Adipocyte (in vitro differentiated cells): ENCODE measurements at regions not wholly inside any gene's neighbourhood (a gene's known extent, or its start where the extent isn't known, plus 50 kb on each side); places are given as distances from the start of the nearest gene placed in this dataset.
"Not testable (repeated sequence)": the region's sequence is repeated elsewhere in the genome, so short reads cannot be mapped to it uniquely, and the experiment has no call there.

Experiments used
- DNase-seq: peaks from one replicate; pipeline ENCODE4 v3.0.0-alpha.2; 2015; ENCODE audit warnings: low read depth
- H3K27me3 ChIP-seq: replicated peaks from 2 replicates; pipeline ENCODE4 v1.7.0; 2013; ENCODE audit warnings: mild to moderate bottlenecking, low read length, moderate library complexity; ENCODE audit not compliant: control insufficient read depth, insufficient read depth
- H3K36me3 ChIP-seq: 2 replicates; pipeline ENCODE4 v1.7.0; 2013; ENCODE audit warnings: low read length, mild to moderate bottlenecking, moderate library complexity; ENCODE audit not compliant: control insufficient read depth, insufficient read depth, severe bottlenecking
- H3K4me1 ChIP-seq: 2 replicates; pipeline ENCODE4 v1.7.0; 2013; ENCODE audit warnings: mild to moderate bottlenecking, low read length, moderate library complexity; ENCODE audit not compliant: control insufficient read depth, insufficient read depth
- H3K4me3 ChIP-seq: 2 replicates; pipeline ENCODE4 v1.7.0; 2013; ENCODE audit warnings: mild to moderate bottlenecking, low read length, moderate library complexity
- H3K9ac ChIP-seq: 2 replicates; pipeline ENCODE4 v1.7.0; 2013; ENCODE audit warnings: mild to moderate bottlenecking, low read length, moderate library complexity
- H3K9me3 ChIP-seq: 2 replicates; pipeline ENCODE4 v1.7.0; 2013; ENCODE audit warnings: mild to moderate bottlenecking, low read length, moderate library complexity; ENCODE audit not compliant: control insufficient read depth

DNA sequence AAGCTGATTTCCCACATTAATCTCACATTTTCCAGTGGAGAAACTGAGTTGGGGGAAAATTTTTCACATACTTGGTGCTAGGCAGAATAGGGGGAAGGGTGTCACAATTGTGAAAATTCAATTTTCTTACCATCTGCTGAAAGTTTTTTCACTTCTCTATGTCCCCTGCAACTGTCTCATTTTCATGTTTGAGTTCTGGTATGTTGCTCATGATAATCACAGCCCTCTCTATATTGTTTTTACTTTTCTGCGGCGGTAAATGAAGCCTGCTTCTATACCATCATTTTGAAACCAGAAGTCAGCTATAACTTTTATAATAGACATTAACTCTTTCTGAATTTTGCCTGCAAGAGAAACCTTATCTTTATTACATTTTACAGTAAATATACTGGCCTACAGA is 1664.5 kb downstream of the EFNA5 start:
- Histone ChIP-seq H3K36me3 (no peaks in the 10 kb centered on the region), H3K4me3 (no peak overlapping the region), H3K9me3 (no peaks in the 10 kb centered on the region), H3K27me3 (no peaks in the 10 kb centered on the region), H3K9ac (no peak overlapping the region), H3K4me1 (no peaks in the 10 kb centered on the region)
- no peak for DNase-seq

DNA sequence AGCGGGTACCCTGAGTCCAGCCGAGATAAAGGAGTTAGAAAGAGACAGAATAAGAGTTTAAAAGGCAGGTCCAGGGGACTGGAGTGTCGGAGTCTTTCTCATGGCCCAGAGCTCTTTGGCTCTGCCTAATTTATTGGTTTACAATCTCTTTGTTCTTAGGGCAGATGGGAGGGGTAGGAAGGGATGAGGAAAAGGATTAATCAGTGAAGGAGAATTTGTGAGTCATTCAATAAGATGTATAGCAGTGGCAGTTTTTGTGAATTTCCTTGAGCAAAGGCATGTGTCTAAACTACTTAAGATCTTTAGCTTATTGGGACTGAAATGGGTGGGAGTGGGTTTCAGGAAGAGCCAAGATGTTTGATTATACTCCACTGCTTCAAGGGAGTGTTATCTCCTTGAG is 1671.7 kb downstream of the EFNA5 start:
- H3K4me3 ChIP-seq, H3K9me3 ChIP-seq, H3K27me3 ChIP-seq, DNase-seq, H3K9ac ChIP-seq, H3K4me1 ChIP-seq, H3K36me3 ChIP-seq: not testable (repeated sequence)

DNA sequence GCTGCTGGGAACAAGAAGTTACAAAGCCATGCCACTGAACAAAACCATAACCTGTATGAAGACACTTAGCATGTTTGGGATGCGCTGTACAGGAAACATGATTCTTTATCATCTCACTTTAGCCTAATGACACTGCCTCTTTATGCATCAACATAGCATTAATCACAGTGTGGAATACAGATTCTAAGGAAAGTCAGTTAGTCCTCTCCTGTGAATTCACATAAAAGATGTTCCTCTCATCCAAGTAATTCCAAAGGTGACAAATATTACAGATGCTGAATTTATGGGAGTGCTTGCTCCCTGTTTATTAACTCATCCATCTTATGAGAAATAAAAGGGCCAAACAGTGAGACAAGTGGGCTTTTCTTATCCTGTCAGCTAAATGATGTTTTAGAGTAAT is 1677.7 kb downstream of the EFNA5 start:
- H3K36me3 ChIP-seq, result no peaks in the 10 kb centered on the region
- no peaks in the 10 kb centered on the region for H3K9me3 ChIP-seq
- no peak for DNase-seq
- no peaks in the 10 kb centered on the region for H3K4me1 ChIP-seq
- H3K9ac ChIP-seq, result no peak overlapping the region
- H3K27me3 ChIP-seq, result no peaks in the 10 kb centered on the region
- H3K4me3 ChIP-seq, result no peak overlapping the region

DNA sequence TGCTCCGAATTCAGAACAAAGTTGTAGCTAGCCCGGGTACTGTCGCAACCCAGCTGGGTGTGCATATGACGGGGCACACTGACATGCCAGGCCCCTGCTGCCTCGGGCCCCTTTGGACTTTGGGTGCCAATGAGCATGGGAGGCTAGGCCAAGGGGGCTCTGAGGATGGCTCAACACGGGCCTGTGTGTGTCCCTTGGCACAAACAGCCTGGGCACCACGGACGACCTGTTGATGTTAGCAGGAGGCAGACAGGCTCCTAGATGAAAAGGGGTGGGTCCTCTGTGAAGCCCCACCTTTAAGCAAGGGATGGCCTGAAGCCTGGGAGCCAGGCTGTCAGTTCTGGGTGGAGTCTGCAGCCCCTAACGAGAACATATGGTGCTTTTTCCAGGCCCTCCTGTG is 1688.2 kb downstream of the EFNA5 start:
- Histone ChIP-seq H3K27me3 (no peaks in the 10 kb centered on the region), H3K4me1 (peaks cover 9% of the 10 kb centered on the region), H3K9ac (no peak overlapping the region), H3K36me3 (no peaks in the 10 kb centered on the region), H3K4me3 (no peak overlapping the region), H3K9me3 (no peaks in the 10 kb centered on the region)
- no peak for DNase-seq

DNA sequence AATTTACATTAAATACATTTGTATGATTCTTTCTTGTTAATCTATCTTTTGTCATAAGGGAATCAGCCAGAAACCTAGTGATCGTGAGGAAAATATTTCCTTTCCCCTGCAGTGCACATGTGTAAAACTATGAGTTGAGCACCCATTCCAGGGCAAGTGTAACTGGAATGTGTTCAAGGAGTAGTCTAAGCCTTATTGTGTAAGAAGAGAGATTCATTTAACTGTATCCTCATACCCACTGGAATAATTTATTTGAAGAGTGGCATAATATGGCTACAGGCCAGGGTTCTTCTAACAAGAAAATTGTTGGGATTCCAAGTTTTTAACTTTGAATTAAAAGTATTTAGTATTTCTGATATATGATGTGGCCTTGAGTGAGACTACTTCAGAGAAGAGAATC is 1692.7 kb downstream of the EFNA5 start:
- peak; percentile 43 for DNase-seq
- Histone ChIP-seq H3K4me1 (peaks cover 14% of the 10 kb centered on the region), H3K27me3 (no peaks in the 10 kb centered on the region), H3K9me3 (no peaks in the 10 kb centered on the region), H3K4me3 (no peak overlapping the region), H3K9ac (no peak overlapping the region), H3K36me3 (no peaks in the 10 kb centered on the region)

DNA sequence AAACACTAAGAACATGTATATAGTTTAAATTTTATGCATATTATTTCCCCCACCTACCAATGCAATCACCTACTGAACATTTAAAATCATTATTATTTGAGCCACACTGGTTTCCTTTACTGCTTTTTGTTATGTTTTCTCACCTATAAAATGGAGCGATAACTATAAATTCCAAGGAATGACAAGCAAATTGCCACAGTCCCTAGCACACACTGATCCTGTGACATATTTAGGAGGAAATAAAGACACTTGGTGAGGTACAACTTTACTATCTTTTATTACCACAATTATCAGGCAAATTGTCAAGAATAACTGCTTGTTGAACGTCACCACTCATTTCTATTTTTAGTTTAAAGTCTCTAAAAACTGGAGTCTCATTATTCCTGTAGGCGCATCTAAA is 1693.6 kb downstream of the EFNA5 start:
- Histone ChIP-seq H3K9me3 (no peaks in the 10 kb centered on the region), H3K4me1 (peaks cover 14% of the 10 kb centered on the region), H3K27me3 (no peaks in the 10 kb centered on the region), H3K9ac (no peak overlapping the region), H3K36me3 (no peaks in the 10 kb centered on the region), H3K4me3 (no peak overlapping the region)
- no peak for DNase-seq

DNA sequence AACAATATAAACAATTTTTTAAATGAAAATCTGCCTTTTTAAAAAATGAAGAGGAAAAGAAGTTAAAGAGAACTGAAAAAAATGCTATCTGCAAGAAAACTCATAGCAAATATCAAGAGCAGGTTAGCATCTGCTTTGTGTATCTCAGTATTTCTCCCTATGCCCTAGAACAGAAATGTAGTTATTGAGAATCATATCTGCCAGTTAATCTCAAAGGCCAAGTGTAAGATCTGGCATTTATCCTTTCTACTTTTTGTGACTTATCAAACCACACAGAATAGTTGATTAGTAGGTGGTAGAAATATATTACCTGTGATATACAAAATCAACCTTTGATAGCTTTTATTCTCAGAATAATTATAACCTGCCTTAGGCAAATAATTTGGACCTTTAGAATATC is 1699.8 kb downstream of the EFNA5 start:
- Histone ChIP-seq H3K4me3 (no peak overlapping the region), H3K9me3 (no peaks in the 10 kb centered on the region), H3K4me1 (no peaks in the 10 kb centered on the region), H3K36me3 (no peaks in the 10 kb centered on the region), H3K27me3 (no peaks in the 10 kb centered on the region), H3K9ac (no peak overlapping the region)
- DNase-seq, result no peak

DNA sequence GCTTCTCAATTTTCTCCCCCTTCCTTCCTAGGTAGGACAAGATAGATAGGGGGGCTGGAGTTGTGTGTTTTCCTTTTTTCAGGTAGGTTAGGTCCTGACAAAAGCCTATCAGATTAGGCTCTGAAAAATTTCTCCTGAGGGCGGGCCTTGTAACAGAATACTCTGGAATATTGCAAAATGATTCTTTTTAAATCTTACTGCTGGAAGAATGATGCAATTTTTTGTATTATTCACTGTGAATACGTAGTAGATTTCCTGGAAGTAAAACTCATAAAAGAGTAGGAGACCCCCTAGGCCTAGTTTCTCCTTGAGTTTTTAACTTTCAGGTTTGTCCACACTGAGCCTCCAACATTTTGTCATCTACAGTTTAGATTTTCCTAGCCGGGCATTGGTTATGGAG is 1701.8 kb downstream of the EFNA5 start:
- H3K9me3 ChIP-seq, result no peaks in the 10 kb centered on the region
- H3K4me3 ChIP-seq, result no peak overlapping the region
- DNase-seq, result peak; percentile 71
- H3K36me3 ChIP-seq, result no peaks in the 10 kb centered on the region
- no peaks in the 10 kb centered on the region for H3K4me1 ChIP-seq
- no peak overlapping the region for H3K9ac ChIP-seq
- no peaks in the 10 kb centered on the region for H3K27me3 ChIP-seq

DNA sequence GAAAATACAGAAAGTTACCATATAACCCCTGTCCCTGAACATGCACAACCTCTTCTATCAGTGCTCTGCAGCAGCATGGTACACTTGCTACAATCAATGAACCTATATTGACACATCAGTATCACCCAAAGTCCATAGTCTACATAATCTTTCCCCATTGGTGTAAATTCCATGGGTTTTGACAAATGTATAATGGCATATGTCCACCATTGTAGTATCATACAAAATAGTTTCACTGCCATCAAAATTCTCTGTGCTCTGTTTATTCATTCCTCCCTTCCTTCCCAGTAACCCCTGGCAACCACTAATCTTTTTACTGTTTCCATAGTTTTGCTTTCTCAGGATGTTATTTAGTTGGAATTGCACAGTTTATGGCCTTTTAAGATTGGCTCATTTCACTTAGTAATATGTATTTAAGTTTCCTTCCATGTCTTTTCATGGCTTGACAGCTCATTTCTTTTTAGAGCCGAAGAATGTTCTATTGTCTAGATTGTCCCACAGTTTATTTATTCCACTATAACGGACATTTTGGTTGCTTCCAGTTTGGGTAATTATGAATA is 1707.0 kb downstream of the EFNA5 start:
- DNase-seq, result no peak
- Histone ChIP-seq H3K4me3 (no peak overlapping the region), H3K36me3 (no peaks in the 10 kb centered on the region), H3K4me1 (no peaks in the 10 kb centered on the region), H3K9ac (no peak overlapping the region), H3K27me3 (no peaks in the 10 kb centered on the region), H3K9me3 (no peaks in the 10 kb centered on the region)

DNA sequence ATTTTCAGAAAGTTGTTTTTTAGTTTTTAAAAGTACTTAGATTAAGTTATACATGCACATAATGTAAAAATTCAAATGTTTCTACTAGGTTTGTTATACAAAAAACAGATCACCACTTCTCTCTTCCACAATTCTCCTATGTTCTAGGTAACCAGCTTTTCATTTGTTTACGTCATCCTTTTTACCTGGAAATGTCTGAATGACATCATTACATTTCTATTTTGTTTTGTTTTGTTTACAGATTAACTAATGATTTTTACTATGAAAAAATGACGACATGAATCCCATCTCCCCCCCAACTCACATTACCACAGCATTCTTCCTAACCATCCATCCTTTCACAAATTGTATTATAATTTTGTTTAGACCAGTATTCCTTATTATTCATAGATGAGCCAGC is 1709.2 kb downstream of the EFNA5 start:
- Histone ChIP-seq H3K4me3 (no peak overlapping the region), H3K36me3 (no peaks in the 10 kb centered on the region), H3K9me3 (no peaks in the 10 kb centered on the region), H3K27me3 (no peaks in the 10 kb centered on the region), H3K4me1 (peaks cover 4% of the 10 kb centered on the region), H3K9ac (no peak overlapping the region)
- DNase-seq, result no peak

DNA sequence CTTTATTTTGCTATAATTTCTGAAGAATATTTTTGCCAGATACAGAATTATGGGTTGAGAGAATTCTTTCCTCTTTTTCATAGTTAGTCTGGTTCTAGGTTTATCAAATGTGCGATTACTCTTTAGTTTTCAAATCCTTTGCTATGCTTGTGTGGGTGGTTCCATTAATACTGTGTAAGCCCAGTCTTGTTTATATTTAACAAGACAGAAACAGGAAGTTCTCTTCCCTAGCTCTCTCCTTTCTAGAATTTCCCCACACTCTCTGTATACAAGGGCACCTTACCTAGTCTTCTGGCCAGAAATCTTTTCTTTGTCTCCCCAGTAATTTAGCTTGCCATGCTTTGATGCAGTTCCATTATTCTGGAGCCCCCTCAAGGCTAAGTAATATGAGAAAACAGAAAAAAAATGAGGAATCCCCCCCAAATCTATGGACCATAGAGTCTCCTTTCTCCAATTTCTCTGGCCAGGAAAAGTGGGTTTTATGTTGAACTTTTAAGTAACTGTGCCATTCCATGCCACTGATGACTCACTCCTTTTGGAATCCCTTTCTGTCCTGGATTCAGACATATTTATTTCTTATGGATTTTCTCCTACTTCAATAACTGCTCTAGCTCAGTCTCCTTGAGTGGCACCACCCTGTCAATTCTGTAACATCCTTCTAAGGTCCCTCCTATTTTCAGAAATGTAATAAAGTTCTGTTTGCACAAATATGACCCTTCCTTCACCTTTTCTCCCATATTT is 1714.1 kb downstream of the EFNA5 start:
- no peaks in the 10 kb centered on the region for H3K27me3 ChIP-seq
- no peak overlapping the region for H3K9ac ChIP-seq
- no peaks in the 10 kb centered on the region for H3K36me3 ChIP-seq
- H3K9me3 ChIP-seq, result no peaks in the 10 kb centered on the region
- H3K4me3 ChIP-seq, result no peak overlapping the region
- DNase-seq, result peak; percentile 54
- peaks cover 6% of the 10 kb centered on the region for H3K4me1 ChIP-seq

DNA sequence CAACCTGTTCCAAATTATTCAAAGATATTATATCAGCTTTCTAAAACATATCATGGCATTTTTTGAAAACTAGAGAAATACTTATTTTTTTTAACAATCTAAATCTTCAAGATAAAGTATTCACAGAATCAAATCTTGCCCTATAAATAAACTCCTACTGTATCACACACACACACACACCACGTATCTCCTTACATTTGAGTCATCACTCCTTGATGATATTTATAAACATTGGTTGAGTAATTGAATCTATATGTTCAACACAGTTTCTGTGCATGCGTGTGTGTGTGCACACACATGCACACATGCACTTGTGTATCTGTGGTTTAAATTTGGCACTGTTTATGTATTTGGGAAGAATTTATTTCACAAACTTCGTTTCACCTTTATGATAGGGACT is 1716.4 kb downstream of the EFNA5 start:
- DNase-seq, result no peak
- Histone ChIP-seq H3K9me3 (no peaks in the 10 kb centered on the region), H3K36me3 (no peaks in the 10 kb centered on the region)

More for the DNA sequence above, 1716.4 kb downstream of the EFNA5 start:
- peaks cover 6% of the 10 kb centered on the region for H3K4me1 ChIP-seq
- no peaks in the 10 kb centered on the region for H3K27me3 ChIP-seq
- no peak overlapping the region for H3K4me3 ChIP-seq
- H3K9ac ChIP-seq, result no peak overlapping the region
